NCI-H2171 (cell line): ENCODE measurements at regions not wholly inside any gene's neighbourhood (a gene's known extent, or its start where the extent isn't known, plus 50 kb on each side); places are given as distances from the start of the nearest gene placed in this dataset.
"Not testable (repeated sequence)": the region's sequence is repeated elsewhere in the genome, so short reads cannot be mapped to it uniquely, and the experiment has no call there.

Source experiments
- DNase-seq: peaks from one replicate; lab custom pipeline; 2025; lab: John Stamatoyannopoulos, UW

DNA sequence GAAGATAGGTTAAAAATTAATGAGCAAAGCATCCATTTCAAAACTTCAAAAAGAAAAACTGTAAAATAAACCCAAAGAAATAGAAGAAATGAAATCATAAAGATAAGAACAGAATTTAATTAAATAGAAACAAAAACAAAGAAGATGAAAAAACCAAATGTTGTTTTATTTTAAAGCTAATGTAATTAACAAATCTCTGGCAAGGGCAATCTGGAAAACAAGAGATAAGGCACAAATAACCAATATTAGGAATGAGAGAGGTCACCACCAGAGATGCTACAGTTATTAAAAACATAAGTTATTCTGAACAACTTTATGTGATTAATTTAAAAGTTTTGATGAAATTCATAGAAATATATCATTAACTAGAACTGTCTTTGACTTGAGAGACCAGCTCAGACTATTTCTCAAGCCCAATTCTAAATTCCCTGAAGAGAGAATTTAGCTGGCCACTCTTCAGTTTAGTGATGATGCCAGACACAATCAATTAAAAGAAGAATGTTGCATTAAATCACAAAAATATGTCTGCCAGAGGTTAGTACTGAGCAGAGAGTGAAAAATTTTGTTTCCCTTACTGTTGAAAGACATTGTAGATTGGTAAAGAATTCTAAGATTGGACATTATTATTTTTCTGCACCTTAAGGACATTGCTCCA lies 227.4 kb upstream of the VLDLR start:
- DNase-seq: not testable (repeated sequence)

DNA sequence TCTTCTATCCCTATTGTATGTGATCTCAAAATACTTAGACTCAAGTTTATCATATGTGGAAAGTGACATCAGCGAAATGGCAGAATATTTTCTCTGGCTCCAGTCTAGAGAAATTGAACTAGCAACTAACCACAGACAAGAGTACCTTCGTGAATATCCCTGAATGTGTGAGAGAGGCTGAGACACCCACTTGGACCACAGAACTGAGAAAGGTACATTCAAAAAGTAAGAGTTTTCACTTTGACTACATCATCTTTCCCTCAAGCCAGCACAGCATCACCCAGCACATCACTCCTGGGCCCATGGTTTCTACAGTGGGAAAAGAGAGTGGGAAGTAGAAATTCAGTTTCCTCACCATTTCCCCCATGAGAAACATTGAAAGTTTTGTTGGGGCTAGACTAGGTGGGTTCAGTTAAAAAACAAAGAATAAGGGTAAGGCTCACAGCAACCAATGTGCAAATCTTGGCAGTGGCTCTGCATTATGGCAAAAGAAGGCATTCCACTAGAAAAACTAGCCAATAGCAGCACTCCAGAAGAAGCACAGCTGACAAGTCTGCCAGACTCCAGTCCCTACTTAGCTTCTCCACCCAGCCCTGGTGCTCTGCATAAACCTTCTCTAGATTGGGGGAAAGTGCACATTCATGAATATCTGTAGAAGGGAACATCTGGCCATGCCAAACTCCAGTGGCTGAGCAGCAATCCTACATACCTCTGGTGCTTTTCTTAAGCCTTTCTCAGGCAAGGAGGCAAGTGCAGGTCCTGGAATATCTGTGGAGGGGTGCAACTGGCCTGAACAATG lies 225.6 kb upstream of the VLDLR start:
- no peak for DNase-seq

- DNase-seq: no peak
Measured at GRCh38 chr9:2396622-2397285, 224.8 kb upstream of the VLDLR start.

GRCh38 chr9:2397875-2398274 lies 223.7 kb upstream of the VLDLR start:
- DNase-seq: not testable (repeated sequence)

DNA sequence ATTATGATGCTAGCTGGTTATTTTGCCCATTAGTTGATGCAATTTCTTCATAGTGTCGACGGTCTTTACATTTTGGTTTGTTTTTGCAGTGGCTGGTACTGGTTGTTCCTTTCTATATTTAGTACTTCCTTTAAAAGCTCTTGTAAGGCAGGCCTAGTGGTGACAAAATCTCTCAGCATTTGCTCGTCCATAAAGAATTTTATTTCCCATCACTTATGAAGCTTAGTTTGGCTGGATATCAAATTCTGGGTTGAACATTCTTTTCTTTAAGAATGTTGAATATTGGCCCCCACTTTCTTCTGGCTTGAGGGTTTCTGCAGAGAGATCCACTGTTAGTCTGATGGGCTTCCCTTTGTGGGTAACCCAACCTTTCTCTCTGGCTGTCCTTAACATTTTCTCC lies 219.8 kb upstream of the VLDLR start:
- not testable (repeated sequence) for DNase-seq

- no peak for DNase-seq
Measured at GRCh38 chr9:2403701-2404100, 217.9 kb upstream of the VLDLR start.

GRCh38 chr9:2406252-2406651 lies 215.3 kb upstream of the VLDLR start:
- no peak for DNase-seq

DNA sequence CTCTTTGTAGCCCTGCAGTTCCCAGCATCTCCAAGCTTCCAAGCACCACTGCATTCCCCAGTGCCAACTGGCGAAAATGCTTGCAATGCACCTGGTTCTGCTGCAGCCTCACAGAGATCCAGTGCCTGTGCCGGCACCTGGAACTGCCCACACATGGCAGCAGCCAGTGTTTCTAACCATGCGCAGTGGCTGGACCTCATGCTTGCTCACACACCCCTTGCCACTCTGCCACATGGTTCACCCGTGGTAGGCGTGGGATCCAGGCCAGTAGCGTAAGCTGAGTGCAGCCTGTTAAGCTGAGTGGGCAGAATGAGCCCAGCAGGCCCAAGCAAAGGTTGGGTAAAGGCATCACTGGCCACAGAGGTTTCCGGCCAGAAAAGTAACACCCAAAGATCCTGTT lies 214.1 kb upstream of the VLDLR start:
- DNase-seq: no peak

DNA sequence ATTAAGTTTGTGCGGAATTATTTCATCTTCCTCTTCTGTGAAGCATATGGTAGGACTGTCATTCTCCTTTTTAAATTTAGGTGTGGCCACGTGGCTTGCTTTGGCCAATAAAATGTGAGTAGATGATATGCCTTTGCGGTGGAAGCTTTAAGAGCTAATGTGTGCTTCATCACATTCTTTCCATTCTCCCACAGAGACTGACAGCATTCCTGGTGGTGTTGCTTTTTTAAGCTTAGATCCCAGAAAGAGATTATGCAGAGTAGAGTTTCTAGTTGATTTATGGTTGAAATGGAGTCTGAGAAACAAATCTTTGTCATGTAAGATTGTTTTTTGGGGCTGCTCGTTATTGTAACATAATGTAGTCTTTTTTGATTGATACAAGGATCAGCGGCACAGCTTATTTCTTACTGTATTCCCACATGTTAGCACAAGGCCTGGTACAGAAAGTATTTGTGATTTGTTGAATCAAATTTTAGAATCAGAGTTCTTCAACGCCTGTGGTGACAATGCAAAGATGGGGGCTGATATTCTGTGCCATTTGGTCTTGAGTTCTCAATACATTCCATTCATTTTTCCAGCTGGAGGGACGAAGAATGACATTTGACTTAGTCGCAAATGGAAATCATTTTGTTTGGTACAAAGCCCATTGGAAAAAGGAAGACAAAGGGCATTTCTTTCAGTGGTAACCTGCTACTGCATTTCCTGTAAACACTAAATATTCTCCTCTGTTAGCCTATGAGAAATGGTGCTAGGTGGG lies 209.9 kb upstream of the VLDLR start:
- DNase-seq: no peak

- DNase-seq: no peak
Measured at GRCh38 chr9:2413160-2413805, 208.3 kb upstream of the VLDLR start.

- no peak for DNase-seq
Measured at GRCh38 chr9:2414465-2414864, 207.1 kb upstream of the VLDLR start.

DNA sequence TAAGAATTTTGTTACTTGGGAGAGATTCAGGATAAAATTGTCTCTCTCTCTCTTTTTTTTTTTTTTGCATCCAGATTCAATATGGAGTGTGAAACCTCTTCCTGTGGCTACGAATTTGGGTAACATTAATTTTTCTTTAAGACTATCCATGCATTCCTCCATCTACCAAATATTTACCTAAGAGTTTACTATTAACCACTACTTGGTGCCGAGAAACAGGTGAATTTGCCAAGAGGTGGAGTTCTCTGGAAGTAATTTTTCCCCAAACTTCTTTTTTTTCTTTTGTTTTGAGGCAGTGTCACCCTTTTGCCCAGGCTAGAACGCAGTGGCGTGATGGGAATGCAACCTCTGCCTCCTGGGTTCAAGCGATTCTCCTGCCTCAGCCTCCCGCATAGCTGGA lies 206.3 kb upstream of the VLDLR start:
- DNase-seq: no peak

DNA sequence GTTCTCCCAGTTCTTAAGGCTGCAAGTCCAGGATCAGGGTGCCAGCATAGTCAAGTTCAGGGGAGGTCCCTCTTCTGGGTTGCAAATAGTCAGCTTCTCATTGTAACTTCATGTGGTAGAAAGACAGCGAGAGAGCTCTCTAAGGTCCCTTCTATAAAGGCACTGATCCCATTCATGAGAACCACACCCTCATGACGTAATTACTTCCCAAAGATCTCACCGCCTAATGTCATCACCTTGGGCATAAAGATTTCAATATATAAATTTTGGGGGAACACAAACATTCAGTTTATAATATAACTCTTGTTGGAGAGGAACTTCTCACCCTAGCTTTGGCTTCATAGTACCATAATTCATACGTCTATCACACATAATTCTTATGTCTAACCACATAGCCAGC lies 203.9 kb upstream of the VLDLR start:
- DNase-seq: no peak

- peak; percentile 97 for DNase-seq
Measured at GRCh38 chr9:2418619-2419018, 203.0 kb upstream of the VLDLR start.

DNA sequence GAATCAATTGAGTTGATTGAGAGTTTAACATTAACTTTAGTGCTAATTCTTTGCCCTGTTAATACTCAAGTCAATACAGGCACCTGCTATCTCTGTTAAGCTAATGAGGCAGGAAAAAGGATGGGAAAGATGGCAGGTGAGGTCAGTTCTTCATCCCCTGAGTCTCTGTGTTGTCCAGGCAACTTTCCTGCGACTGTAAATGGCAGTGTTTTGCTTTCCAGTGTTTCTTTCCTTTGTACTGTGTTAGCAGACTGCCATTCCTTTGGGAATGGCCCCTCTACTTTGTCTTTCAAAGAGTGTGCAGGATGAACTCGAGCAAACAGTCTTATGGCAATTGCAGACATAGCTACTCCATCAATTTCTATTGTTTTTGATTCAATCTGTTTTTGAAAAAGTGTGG lies 202.2 kb upstream of the VLDLR start:
- no peak for DNase-seq

GRCh38 chr9:2420543-2420942 lies 201.0 kb upstream of the VLDLR start:
- peak; percentile 20 for DNase-seq

DNA sequence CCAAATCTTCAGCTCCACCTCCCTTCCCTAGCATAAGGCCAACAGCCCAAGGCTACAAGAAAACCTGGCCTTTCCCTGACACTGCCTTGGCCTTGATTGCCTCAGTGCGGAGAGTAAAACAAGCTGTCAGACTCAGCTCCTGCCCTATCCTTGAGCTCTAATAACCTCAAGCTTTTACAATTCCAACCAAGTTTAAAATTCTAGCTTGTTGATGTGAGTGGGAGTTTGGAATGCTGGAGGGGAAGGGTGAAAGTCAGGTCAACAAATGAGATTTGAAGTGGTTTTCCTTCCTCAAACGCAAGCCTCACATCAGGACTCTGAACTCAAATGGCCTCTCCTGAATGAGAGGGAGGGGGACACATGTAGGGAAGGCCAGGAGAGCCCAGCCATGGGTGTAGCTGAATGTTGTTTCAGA lies 197.0 kb upstream of the VLDLR start:
- DNase-seq: no peak

DNA sequence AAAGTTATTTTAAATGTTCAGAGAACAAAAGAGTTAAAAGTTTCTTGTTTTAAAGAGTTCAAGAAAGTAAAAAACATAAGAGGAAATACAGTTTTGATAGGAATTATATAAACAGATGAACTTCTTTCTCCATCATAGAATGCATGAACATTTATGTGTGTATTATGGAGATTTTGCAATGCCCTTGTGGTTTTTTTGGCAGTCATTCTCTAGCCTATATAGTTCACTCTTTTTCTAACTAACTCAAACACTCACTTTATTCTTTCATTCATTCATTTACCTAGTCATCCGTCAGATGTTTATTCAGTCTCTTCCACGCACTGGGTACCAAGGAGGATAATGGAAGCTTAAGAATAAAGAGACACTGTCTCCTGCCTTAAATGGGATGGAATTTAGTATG lies 195.9 kb upstream of the VLDLR start:
- no peak for DNase-seq

- no peak for DNase-seq
Measured at GRCh38 chr9:2427120-2427891, 194.3 kb upstream of the VLDLR start.

DNA sequence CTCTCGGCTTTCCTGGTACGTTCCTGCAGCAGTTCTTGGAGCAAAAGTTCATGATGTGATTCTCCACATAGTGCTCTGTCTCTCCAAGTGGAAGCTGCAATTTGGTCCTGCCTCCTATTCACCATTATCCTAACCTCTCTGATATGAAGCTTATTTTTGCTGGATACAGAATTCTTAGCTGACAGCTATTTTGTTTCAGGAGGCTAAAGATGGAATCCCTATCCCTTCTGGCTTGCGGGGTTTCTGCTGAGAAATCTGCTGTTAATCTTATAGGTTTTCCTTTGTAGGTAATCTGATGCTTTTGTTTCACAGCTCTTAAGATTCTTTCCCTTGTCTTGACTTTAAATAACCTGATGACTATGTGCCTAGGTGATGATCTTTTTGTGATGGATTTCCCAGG lies 181.6 kb upstream of the VLDLR start:
- DNase-seq: no peak

DNA sequence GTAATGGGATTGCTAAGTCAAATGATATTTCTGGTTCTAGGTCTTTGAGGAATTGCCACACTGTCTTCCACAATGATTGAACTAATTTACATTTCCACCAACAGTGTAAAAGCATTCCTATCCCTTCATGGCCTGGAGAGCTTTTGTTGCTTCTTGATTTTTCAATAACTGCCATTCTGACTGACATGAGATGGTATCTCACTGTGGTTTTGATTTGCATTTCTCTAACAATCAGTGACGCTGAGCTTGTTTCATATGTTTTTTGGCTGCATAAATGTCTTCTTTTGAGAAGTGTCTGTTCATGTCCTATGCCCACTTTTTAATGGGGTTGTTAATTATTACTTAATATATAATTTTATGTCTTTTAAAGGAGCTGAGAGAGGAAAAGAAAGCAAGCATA lies 177.7 kb upstream of the VLDLR start:
- not testable (repeated sequence) for DNase-seq
